Right cardiac atrium (tissue), 5 donors: ENCODE measurements at regions not wholly inside any gene's neighbourhood (a gene's known extent, or its start where the extent isn't known, plus 50 kb on each side); places are given as distances from the start of the nearest gene placed in this dataset.

Source experiments
- ATAC-seq, 2 donors: fragments of 200-7000 bp; cut with Tn5 transposase; one replicate each; pipeline versions ENCODE4 v1.8.0 to v1.9.1; 2020; ENCODE audit warnings: moderate library complexity in 2 of 2, mild to moderate bottlenecking in 1 of 2
- DNase-seq, 3 donors: peaks; one replicate each; pipeline ENCODE4 v3.0.0-alpha.2; 2020
- H3K27ac ChIP-seq: one replicate; pipeline ENCODE4 v1.5.1; 2013; ENCODE audit warnings: mild to moderate bottlenecking, low read length, control low read depth, moderate library complexity
- H3K27me3 ChIP-seq: one replicate; pipeline ENCODE4 v1.6.1; 2013; ENCODE audit not compliant: control insufficient read depth, insufficient read depth
- H3K4me1 ChIP-seq: one replicate; pipeline ENCODE4 v1.6.1; 2013; ENCODE audit warnings: low read length; ENCODE audit not compliant: control insufficient read depth, insufficient read depth
- H3K4me3 ChIP-seq: one replicate; pipeline ENCODE4 v1.5.1; 2013; ENCODE audit warnings: low read length, control low read depth
- H3K9me3 ChIP-seq: one replicate; pipeline ENCODE4 v1.6.1; 2013; ENCODE audit warnings: low read length; ENCODE audit not compliant: control insufficient read depth
- WGBS: extraction: QIAGEN DNeasy Blood & Tissue Kit; methylation state at CpG from one replicate; pipeline ENCODE4 v1.1.7; 2013; 5-methylcytosine and 5-hydroxymethylcytosine counted together
- intact Hi-C, 4 donors: fragments of 100-400 bp; cut with DNase I; formaldehyde crosslinking; loops; one replicate each; pipeline versions ENCODE4 v1.11.0 to v1.14.0; 2022 to 2023
- donor health status: healthy with polysubstance abuse.
- donor health status: DM: no; HTN: yes; CAD: no.
- donor health status: DM: no; HTN: no; CAD: no.
- donor health status: DM: no; HTN: yes; CAD: no; lungs with severe emphysema.
- donor health status: DM: yes; HTN: yes; CAD: no.

DNA sequence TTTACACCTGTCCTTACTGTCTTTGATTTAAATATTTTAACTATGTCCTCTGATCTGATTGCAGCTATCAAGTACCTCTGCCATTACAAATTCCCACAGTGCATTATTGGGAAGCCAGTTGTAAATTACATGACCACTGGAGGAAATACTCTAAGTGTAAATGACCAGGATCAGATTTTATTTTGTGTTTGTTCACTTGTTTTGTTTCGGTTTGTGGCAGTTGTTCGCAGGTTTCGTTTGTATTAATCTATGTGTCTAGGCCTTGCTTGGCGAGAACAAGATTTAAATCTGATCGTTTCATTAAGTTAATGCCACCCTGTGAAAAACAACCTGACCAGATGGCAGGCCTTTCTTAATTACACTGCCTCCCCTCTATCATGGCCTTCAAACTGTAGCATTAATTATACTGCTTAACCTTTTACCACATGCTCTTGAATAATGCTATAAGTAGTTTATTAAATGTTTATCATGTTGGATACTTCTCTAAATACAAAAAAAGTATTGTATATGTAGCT lies 990.1 kb downstream of the TMTC2 start:
- Histone ChIP-seq H3K4me1 (no peaks in the 10 kb centered on the region), H3K4me3 (no peak overlapping the region), H3K9me3 (no peaks in the 10 kb centered on the region), H3K27ac (no peak overlapping the region), H3K27me3 (no peaks in the 10 kb centered on the region)
- intact Hi-C loops, result no loop called here
- ATAC-seq, result no peak
- DNase-seq, result no peak
- 95% methylated on average over 5 of the region's 5 CpGs for WGBS

DNA sequence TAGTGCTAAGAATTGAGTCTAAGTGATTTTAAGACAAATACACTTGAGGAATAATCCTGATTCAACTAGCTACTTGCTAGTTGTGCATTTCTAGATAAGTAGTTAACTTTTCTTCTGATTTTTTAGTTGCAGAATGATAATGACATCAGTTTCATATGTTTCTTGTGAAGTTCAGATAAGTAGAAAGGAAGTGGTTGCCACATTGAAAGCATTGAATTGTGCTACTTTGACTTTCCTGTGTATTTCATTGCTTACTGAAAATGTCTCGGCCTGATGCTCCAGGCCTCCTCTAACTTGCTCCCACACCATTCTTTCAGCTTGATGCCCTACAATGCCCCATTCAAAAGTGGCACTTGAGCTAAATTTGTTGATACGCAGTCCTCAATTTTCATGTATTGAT lies 980.0 kb downstream of the TMTC2 start:
- intact Hi-C loops, result no loop called here
- ATAC-seq, result no peak
- H3K4me1 ChIP-seq, result no peaks in the 10 kb centered on the region

DNA sequence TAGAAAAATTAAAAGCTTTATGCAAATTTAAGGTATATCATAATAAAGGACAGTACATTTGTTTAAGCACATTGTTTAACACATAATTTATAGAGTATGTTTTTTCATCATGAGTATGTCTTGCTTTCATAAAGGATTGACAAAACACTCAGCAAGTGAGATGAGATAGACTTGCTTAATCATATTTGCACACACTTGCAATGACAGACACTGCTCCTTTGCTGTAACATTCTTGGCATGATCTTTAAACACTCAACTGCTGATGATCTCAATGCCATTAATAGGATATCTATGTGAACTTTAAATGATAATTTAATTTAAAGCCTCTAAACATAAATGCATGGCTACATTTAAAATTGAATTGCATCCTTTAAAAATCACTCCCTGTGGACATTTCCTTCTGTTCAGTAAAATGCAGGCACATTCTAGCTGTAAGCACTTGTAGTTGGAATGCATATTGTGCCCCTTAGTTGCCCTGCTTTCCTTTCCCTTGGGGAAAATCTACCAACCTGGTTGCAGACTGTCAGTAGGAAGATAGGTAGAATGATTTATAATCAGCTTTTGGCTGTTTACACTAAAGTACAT lies 979.0 kb downstream of the TMTC2 start:
- no peak for DNase-seq
- no peaks in the 10 kb centered on the region for H3K27me3 ChIP-seq
- intact Hi-C loops, result no loop called here
- no peaks in the 10 kb centered on the region for H3K4me1 ChIP-seq
- no peak overlapping the region for H3K27ac ChIP-seq
- no peak for ATAC-seq
- no peak overlapping the region for H3K4me3 ChIP-seq
- no peaks in the 10 kb centered on the region for H3K9me3 ChIP-seq

More for the DNA sequence above, 980.0 kb downstream of the TMTC2 start:
- DNase-seq, result no peak
- 48% methylated on average over 2 of the region's 2 CpGs for WGBS
- Histone ChIP-seq H3K4me3 (no peak overlapping the region), H3K9me3 (no peaks in the 10 kb centered on the region), H3K27ac (no peak overlapping the region), H3K27me3 (no peaks in the 10 kb centered on the region)

DNA sequence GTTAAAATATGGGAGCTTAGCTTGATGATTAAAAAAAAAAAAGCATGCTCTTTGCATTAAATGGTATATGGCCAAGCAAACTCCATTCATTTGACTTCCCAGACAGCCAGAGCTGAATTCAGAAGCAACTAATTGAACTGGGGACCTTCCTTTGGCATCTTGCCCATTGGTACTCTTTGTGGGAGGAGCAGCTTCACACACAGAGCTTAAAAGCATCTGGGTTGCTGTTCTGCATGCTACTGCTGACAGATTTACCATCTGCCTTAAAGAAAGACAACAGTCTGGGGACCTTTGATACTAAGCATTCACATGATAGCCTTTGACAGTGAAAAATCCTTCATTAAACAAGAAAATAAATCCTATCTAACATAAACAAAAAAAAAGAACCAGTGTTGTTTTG lies 977.9 kb downstream of the TMTC2 start:
- no peaks in the 10 kb centered on the region for H3K4me1 ChIP-seq

DNA sequence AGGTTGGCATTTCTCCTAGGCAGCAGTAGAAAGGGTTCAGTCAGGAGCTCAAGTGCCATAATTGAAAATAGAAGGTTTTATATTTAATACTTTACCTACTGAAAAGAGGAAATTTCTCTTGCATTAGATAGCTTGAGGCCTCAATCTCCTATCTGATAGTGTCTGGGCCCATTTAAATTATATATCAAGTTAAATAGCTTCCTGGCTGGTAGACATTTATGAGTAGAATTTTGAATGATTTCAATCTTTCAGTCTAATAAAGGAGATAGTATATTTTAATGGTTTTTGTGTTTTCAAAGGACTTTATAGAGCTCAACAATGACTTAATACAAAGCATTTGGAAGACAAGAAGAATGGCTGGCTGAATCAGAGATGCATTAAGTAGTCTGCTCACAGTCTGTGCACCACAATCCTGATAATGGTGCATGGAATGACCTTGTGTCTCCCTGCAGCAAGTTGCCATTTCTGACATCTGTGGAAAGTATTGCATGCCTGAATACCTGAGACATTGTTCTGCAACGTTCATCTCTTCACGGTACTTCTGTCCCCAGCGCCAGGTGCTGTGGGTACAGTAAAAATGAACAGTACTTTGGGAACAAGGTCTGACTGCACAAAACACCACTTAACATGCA lies 974.1 kb downstream of the TMTC2 start:
- ATAC-seq, result no peak
- H3K27me3 ChIP-seq, result no peaks in the 10 kb centered on the region
- no peak overlapping the region for H3K4me3 ChIP-seq
- no peak for DNase-seq
- H3K27ac ChIP-seq, result no peak overlapping the region
- H3K9me3 ChIP-seq, result no peaks in the 10 kb centered on the region
- intact Hi-C loops, result no loop called here
- no peaks in the 10 kb centered on the region for H3K4me1 ChIP-seq
- WGBS, result 90% methylated on average over 3 of the region's 3 CpGs

More for the DNA sequence above, 977.9 kb downstream of the TMTC2 start:
- no peak overlapping the region for H3K27ac ChIP-seq
- H3K9me3 ChIP-seq, result no peaks in the 10 kb centered on the region
- H3K27me3 ChIP-seq, result no peaks in the 10 kb centered on the region
- no peak overlapping the region for H3K4me3 ChIP-seq
- ATAC-seq, result no peak
- DNase-seq, result no peak
- intact Hi-C loops, result no loop called here

DNA sequence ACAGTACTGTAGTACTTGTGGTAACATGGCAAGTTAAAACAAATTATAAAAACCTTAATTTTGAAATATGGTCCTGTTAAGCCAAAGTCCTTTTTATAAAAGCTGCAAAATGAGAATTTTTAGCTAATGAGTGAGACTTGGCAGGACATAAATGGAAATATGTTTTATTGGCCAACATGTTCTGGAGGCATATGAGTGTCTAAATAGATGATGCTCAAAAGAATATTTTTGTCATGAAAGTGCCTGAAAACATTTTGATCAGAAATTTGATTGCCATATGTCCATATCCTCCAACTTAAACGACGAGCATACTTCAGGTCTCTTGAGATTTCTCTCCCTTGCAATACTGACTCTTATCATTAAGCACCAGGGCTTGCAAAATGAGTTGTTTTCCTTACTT lies 972.6 kb downstream of the TMTC2 start:
- DNase-seq (no peak), ATAC-seq (no peak)
- WGBS, result 58% methylated on average over 2 of the region's 2 CpGs

DNA sequence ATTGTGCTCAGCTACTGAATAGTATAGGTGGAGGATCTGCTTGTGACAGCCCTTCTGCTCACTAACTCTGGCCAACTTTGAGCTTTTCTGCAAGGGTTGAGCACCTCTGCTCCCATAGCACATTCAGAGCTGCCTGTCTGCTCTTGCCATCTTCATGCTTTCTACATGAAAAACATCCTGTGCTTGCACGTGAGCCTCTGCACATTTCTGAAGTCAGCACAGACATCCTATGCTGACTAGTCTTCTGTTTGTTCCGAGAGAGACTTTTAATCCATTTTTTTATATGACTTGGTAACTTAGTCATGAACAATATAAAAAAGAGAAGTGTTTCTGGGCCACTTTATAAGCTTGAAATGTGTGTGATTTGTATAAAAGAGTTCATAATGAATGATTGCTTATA lies 969.3 kb downstream of the TMTC2 start:
- no peak overlapping the region for H3K27ac ChIP-seq
- DNase-seq (no peak), ATAC-seq (no peak)
- no peaks in the 10 kb centered on the region for H3K4me1 ChIP-seq
- H3K4me3 ChIP-seq, result no peak overlapping the region
- intact Hi-C loops, result no loop called here
- no peaks in the 10 kb centered on the region for H3K9me3 ChIP-seq
- WGBS, result 78% methylated on average over 2 of the region's 2 CpGs
- no peaks in the 10 kb centered on the region for H3K27me3 ChIP-seq

More for the DNA sequence above, 972.6 kb downstream of the TMTC2 start:
- intact Hi-C loops, result no loop called here
- H3K27ac ChIP-seq, result no peak overlapping the region
- H3K9me3 ChIP-seq, result no peaks in the 10 kb centered on the region
- H3K4me1 ChIP-seq, result no peaks in the 10 kb centered on the region
- H3K27me3 ChIP-seq, result no peaks in the 10 kb centered on the region
- no peak overlapping the region for H3K4me3 ChIP-seq

DNA sequence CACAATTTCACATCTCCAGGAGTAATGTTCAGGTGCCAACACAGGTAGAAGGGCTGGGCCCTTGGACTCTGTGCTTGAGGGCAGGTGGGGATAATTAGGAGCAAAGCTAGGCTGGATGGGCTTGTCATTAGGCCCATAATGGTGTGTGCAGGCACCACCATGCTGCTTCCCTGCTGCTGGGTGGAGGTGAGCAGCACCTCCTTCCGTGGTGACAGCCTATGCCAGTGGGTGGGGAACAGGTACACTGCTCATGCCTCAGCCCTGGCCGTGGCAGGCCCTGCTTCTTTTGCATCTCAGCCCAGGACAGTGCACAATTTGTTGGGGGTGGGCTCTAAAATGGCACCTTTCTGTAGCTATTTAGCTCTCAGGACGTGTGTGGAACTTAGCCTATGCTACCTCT lies 955.5 kb downstream of the TMTC2 start:
- DNase-seq (no peak), ATAC-seq (no peak)
- intact Hi-C loops, result no loop called here
- H3K27ac ChIP-seq, result no peak overlapping the region
- no peaks in the 10 kb centered on the region for H3K9me3 ChIP-seq
- no peaks in the 10 kb centered on the region for H3K27me3 ChIP-seq
- WGBS, result 71% methylated on average over 3 of the region's 3 CpGs
- no peak overlapping the region for H3K4me3 ChIP-seq
- no peaks in the 10 kb centered on the region for H3K4me1 ChIP-seq

DNA sequence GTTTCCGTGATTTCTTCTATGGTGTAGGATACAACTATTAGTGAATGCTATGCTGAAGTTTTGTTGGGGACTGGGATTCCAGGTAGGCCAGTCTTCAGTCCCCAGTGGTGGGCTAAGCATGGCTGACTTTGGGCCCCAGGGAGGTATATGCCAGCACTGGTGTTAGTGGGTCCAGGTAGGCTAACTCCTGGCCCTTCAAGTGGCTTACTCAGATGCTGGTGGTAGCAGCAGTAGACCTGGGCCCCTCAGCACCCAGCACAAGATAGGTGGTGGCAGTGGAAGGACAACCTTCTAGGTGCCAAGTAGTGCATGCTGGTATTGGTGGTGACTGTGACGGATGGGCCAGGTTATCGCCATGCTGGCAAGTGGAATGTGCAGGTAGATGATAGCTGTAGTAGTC lies 955.1 kb downstream of the TMTC2 start:
- ATAC-seq, result no peak

DNA sequence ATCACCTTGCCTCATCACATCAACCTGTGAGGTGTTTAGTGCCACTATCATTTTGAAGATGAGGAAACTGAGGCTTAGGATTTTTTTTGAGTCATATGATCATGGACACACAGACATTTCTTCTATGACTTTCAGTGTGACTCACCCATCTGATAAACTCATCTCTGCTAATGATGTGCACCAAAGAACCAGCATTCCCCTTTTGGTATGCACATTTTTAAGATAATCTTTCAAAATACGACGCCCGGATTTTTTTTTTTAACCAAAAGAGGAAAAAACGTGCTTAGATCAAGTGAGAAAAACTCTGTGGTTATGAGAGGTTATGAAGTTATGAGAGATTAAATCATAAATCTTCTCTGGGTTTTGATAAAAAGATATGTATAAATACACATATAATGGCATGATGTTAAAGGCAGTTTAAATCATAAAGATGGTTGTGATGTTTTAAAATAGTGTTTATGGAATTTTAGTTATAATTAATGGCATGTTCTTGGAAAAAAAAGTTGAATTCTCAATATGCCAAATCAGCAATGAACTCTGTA lies 948.1 kb downstream of the TMTC2 start:
- no peaks in the 10 kb centered on the region for H3K4me1 ChIP-seq
- H3K4me3 ChIP-seq, result no peak overlapping the region
- intact Hi-C loops, result no loop called here
- H3K27ac ChIP-seq, result no peak overlapping the region
- no peaks in the 10 kb centered on the region for H3K27me3 ChIP-seq
- DNase-seq (no peak), ATAC-seq (no peak)
- 57% methylated on average over 4 of the region's 4 CpGs for WGBS
- no peaks in the 10 kb centered on the region for H3K9me3 ChIP-seq

More for the DNA sequence above, 955.1 kb downstream of the TMTC2 start:
- intact Hi-C loops, result no loop called here
- H3K4me3 ChIP-seq, result no peak overlapping the region
- no peak for DNase-seq
- H3K4me1 ChIP-seq, result no peaks in the 10 kb centered on the region
- H3K27ac ChIP-seq, result no peak overlapping the region
- 95% methylated on average over 3 of the region's 3 CpGs for WGBS
- H3K27me3 ChIP-seq, result no peaks in the 10 kb centered on the region
- no peaks in the 10 kb centered on the region for H3K9me3 ChIP-seq

DNA sequence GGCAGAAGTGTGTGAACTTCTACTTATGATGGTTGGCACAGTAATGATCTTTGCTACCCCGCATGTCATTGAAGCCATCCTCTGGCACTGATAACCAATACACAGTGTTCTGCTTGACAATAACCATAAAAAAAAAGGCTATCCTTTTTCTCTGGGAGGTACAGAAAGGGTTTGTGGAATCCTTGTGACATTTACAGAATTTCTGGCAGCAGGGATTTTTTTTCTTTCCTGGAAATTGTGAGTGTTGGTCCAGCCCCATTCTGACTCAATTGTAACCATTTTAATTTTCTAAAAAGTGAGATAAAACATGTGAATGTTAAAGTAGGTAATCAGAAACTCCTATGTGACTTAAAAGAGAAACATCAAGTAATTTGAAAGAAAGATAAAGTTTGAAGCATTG lies 943.8 kb downstream of the TMTC2 start:
- WGBS, result 56% methylated on average over 1 of the region's 1 CpG
- DNase-seq (no peak), ATAC-seq (no peak)
- Histone ChIP-seq H3K27ac (no peak overlapping the region), H3K9me3 (no peaks in the 10 kb centered on the region), H3K4me3 (no peak overlapping the region), H3K27me3 (no peaks in the 10 kb centered on the region), H3K4me1 (no peaks in the 10 kb centered on the region)
- intact Hi-C loops, result no loop called here
